Neural cell (in vitro differentiated cells): ENCODE measurements at regions not wholly inside any gene's neighbourhood (a gene's known extent, or its start where the extent isn't known, plus 50 kb on each side); places are given as distances from the start of the nearest gene placed in this dataset.

Experiments used
- H2AFZ ChIP-seq: fragments of 200-600, 300-800 bp; sonication (generic), shearing (Covaris generic); 2 replicates; pipeline ENCODE4 v1.6.0; 2014; ENCODE audit warnings: low read depth, mild to moderate bottlenecking, antibody characterized with exemption, low read length, moderate library complexity
- H3F3A ChIP-seq: fragments of 200-600 bp; shearing (Covaris generic); 2 replicates; pipeline ENCODE4 v1.6.1; 2016; ENCODE audit warnings: mild to moderate bottlenecking, moderate library complexity, mixed read lengths, antibody characterized with exemption, low read length; ENCODE audit not compliant: insufficient read depth, poor library complexity, severe bottlenecking
- H3K27ac ChIP-seq: fragments of 200-600, 300-800 bp; sonication (generic), shearing (Covaris generic); 2 replicates; pipeline ENCODE4 v1.5.1; 2014; ENCODE audit warnings: mild to moderate bottlenecking, low read length, moderate library complexity
- H3K27me3 ChIP-seq: fragments of 300-800, 200-600 bp; sonication (generic), shearing (Covaris generic); 2 replicates; pipeline ENCODE4 v1.6.0; 2014; ENCODE audit warnings: mild to moderate bottlenecking, low read depth, low read length, moderate library complexity; ENCODE audit not compliant: insufficient read depth
- H3K36me3 ChIP-seq: fragments of 300-800, 200-600 bp; sonication (generic), shearing (Covaris generic); 2 replicates; pipeline ENCODE4 v1.5.1; 2014; ENCODE audit warnings: mild to moderate bottlenecking, antibody characterized with exemption, low read length, moderate library complexity; ENCODE audit not compliant: insufficient read depth
- H3K4me2 ChIP-seq: fragments of 300-800, 200-600 bp; sonication (generic), shearing (Covaris generic); 2 replicates; pipeline ENCODE4 v1.6.0; 2014; ENCODE audit warnings: mild to moderate bottlenecking, low read length
- H3K4me3 ChIP-seq: fragments of 300-800, 200-600 bp; sonication (generic), shearing (Covaris generic); 2 replicates; pipeline ENCODE4 v1.5.1; 2014; ENCODE audit warnings: mild to moderate bottlenecking, low read length, moderate library complexity
- H3K79me2 ChIP-seq: fragments of 200-600 bp; shearing (Covaris generic); replicated peaks from 2 replicates; pipeline ENCODE4 v1.6.0; 2014; ENCODE audit warnings: mild to moderate bottlenecking, low read length, moderate library complexity; ENCODE audit not compliant: insufficient read depth
- H3K9ac ChIP-seq: fragments of 300-800, 200-600 bp; sonication (generic), shearing (Covaris generic); 2 replicates; pipeline ENCODE4 v1.6.1; 2016; ENCODE audit warnings: mild to moderate bottlenecking, low read length, mixed read lengths
- H3K9me2 ChIP-seq: fragments of 200-600 bp; shearing (Covaris generic); 2 replicates; pipeline ENCODE4 v1.6.1; 2016; ENCODE audit warnings: mild to moderate bottlenecking, low read length, mixed read lengths; ENCODE audit not compliant: insufficient read depth
- H3K9me3 ChIP-seq: fragments of 200-600, 300-800 bp; sonication (generic), shearing (Covaris generic); 2 replicates; pipeline ENCODE4 v1.6.1; 2016; ENCODE audit warnings: mild to moderate bottlenecking, mixed run types, low read length, moderate library complexity, mixed read lengths
- H4K20me1 ChIP-seq: fragments of 200-600 bp; shearing (Covaris generic); 2 replicates; pipeline ENCODE4 v1.6.1; 2016; ENCODE audit warnings: mild to moderate bottlenecking, mixed run types; ENCODE audit not compliant: insufficient read depth
- CTCF ChIP-seq: fragments of 450-650 bp; IDR thresholded peaks from 2 replicates; pipeline ENCODE4 v1.5.1; 2014; ENCODE audit warnings: antibody characterized with exemption, mild to moderate bottlenecking, moderate library complexity; ENCODE audit not compliant: poor library complexity, severe bottlenecking
- EP300 ChIP-seq: fragments of 450-650 bp; conservative IDR thresholded peaks from 2 replicates; pipeline ENCODE4 v1.6.1; 2014; ENCODE audit warnings: antibody characterized with exemption, mild to moderate bottlenecking, moderate library complexity; ENCODE audit not compliant: poor library complexity, severe bottlenecking
- EZH2 ChIP-seq: fragments of 200-600, 300-800 bp; shearing (Covaris generic), sonication (generic); IDR thresholded peaks from 2 replicates; pipeline ENCODE4 v1.6.1; 2014; ENCODE audit warnings: antibody characterized with exemption, low read length, borderline replicate concordance, mild to moderate bottlenecking; ENCODE audit not compliant: insufficient read depth, poor library complexity, severe bottlenecking
- MXI1 ChIP-seq: fragments of 450-650 bp; conservative IDR thresholded peaks from 2 replicates; pipeline ENCODE4 v1.6.1; 2014; ENCODE audit warnings: antibody characterized with exemption, mild to moderate bottlenecking; ENCODE audit not compliant: poor library complexity, severe bottlenecking
- POLR2AphosphoS5 ChIP-seq: IDR thresholded peaks from 2 replicates; pipeline ENCODE4 v1.6.1; 2012
- RAD21 ChIP-seq: fragments of 450-650 bp; conservative IDR thresholded peaks from 2 replicates; pipeline ENCODE4 v1.6.1; 2014; ENCODE audit warnings: antibody characterized with exemption, mild to moderate bottlenecking, moderate library complexity
- REST ChIP-seq: IDR thresholded peaks from 2 replicates; pipeline ENCODE4 v1.6.1; 2012; ENCODE audit warnings: borderline replicate concordance
- SMC3 ChIP-seq: fragments of 450-650 bp; conservative IDR thresholded peaks from 2 replicates; pipeline ENCODE4 v1.6.1; 2014; ENCODE audit warnings: antibody characterized with exemption, mild to moderate bottlenecking, moderate library complexity; ENCODE audit not compliant: poor library complexity
- TAF1 ChIP-seq: IDR thresholded peaks from 2 replicates; pipeline ENCODE4 v1.6.1; 2012; ENCODE audit warnings: low read depth

GRCh38 chr18:41269294-41269693 is 685.7 kb upstream of the PIK3C3 start:
- TF ChIP-seq CTCF = no peak
- TF ChIP-seq POLR2AphosphoS5 = no peak
- no peak for TF ChIP-seq MXI1
- no peak for TF ChIP-seq EP300
- no peak for TF ChIP-seq REST
- no peak for TF ChIP-seq EZH2
- TF ChIP-seq TAF1 = no peak
- no peak for TF ChIP-seq RAD21
- no peak for TF ChIP-seq SMC3
- no peak overlapping the region for H2AFZ ChIP-seq
- no peak overlapping the region for H3K9ac ChIP-seq
- H3K9me2 ChIP-seq = no peaks in the 10 kb centered on the region
- no peaks in the 10 kb centered on the region for H3K36me3 ChIP-seq
- H3K4me2 ChIP-seq = no peak overlapping the region
- no peaks in the 10 kb centered on the region for H3K79me2 ChIP-seq
- no peaks in the 10 kb centered on the region for H3F3A ChIP-seq
- no peaks in the 10 kb centered on the region for H4K20me1 ChIP-seq
- no peaks in the 10 kb centered on the region for H3K27me3 ChIP-seq
- no peaks in the 10 kb centered on the region for H3K9me3 ChIP-seq
- no peak overlapping the region for H3K27ac ChIP-seq
- H3K4me3 ChIP-seq = no peak overlapping the region

- Histone ChIP-seq H3K36me3 (no peaks in the 10 kb centered on the region), H3K4me2 (no peak overlapping the region), H2AFZ (no peak overlapping the region), H3K79me2 (no peaks in the 10 kb centered on the region), H3K9me2 (no peaks in the 10 kb centered on the region), H3F3A (no peaks in the 10 kb centered on the region), H3K27ac (no peak overlapping the region), H3K4me3 (no peak overlapping the region), H3K9me3 (no peaks in the 10 kb centered on the region), H4K20me1 (no peaks in the 10 kb centered on the region), H3K9ac (no peak overlapping the region), H3K27me3 (no peaks in the 10 kb centered on the region)
- TF ChIP-seq MXI1 = no peak
Measured at GRCh38 chr18:41268271-41268670, 686.8 kb upstream of the PIK3C3 start.

GRCh38 chr18:41266616-41267015 is 688.4 kb upstream of the PIK3C3 start:
- Histone ChIP-seq H3K27ac (no peak overlapping the region), H3K36me3 (no peaks in the 10 kb centered on the region), H3K4me2 (no peak overlapping the region), H2AFZ (no peak overlapping the region), H3K9me3 (no peaks in the 10 kb centered on the region), H3K79me2 (no peaks in the 10 kb centered on the region), H3K9me2 (no peaks in the 10 kb centered on the region), H3F3A (no peaks in the 10 kb centered on the region), H3K9ac (no peak overlapping the region), H3K4me3 (no peak overlapping the region), H3K27me3 (no peaks in the 10 kb centered on the region), H4K20me1 (no peaks in the 10 kb centered on the region)
- no peak for TF ChIP-seq TAF1
- no peak for TF ChIP-seq REST
- no peak for TF ChIP-seq POLR2AphosphoS5
- no peak for TF ChIP-seq EZH2
- TF ChIP-seq RAD21 = no peak
- no peak for TF ChIP-seq SMC3
- no peak for TF ChIP-seq EP300
- TF ChIP-seq MXI1 = no peak
- TF ChIP-seq CTCF = no peak
